IMR-90 (cell line): ENCODE measurements at regions not wholly inside any gene's neighbourhood (a gene's known extent, or its start where the extent isn't known, plus 50 kb on each side); places are given as distances from the start of the nearest gene placed in this dataset.

Source experiments
- BHLHE40 ChIP-seq: fragments of 150-350 bp; IDR thresholded peaks from 2 replicates; pipeline ENCODE4 v1.6.1; 2016; ENCODE audit warnings: mild to moderate bottlenecking, low read depth, low read length
- CEBPB ChIP-seq: IDR thresholded peaks from 2 replicates; pipeline ENCODE4 v1.6.1; 2012; ENCODE audit warnings: low read depth, low read length, improper control_type of control experiment
- CHD1 ChIP-seq: IDR thresholded peaks from 2 replicates; pipeline ENCODE4 v1.6.1; 2012; ENCODE audit warnings: low read depth, low read length, improper control_type of control experiment
- CTCF ChIP-seq: conservative IDR thresholded peaks from 2 replicates; pipeline ENCODE4 v1.5.1; 2012; ENCODE audit warnings: mild to moderate bottlenecking, low read depth, low read length, improper control_type of control experiment
- FOS ChIP-seq: fragments of 150-350 bp; IDR thresholded peaks from 2 replicates; pipeline ENCODE4 v1.6.1; 2016; ENCODE audit warnings: low read depth, low read length
- MAFK ChIP-seq: IDR thresholded peaks from 2 replicates; pipeline ENCODE4 v1.6.1; 2012; ENCODE audit warnings: low read depth, low read length, improper control_type of control experiment
- MAZ ChIP-seq: IDR thresholded peaks from 2 replicates; pipeline ENCODE4 v1.6.1; 2012; ENCODE audit warnings: low read depth, mild to moderate bottlenecking, low read length, improper control_type of control experiment, moderate library complexity, borderline replicate concordance
- MXI1 ChIP-seq: IDR thresholded peaks from 2 replicates; pipeline ENCODE4 v1.6.1; 2012; ENCODE audit warnings: low read depth, mild to moderate bottlenecking, low read length, moderate library complexity, borderline replicate concordance
- POLR2A ChIP-seq: IDR thresholded peaks from 2 replicates; pipeline ENCODE4 v1.6.1; 2012; ENCODE audit warnings: mild to moderate bottlenecking, low read depth, low read length
- RAD21 ChIP-seq: IDR thresholded peaks from 2 replicates; pipeline ENCODE4 v1.6.1; 2012; ENCODE audit warnings: low read length, improper control_type of control experiment
- RFX5 ChIP-seq: IDR thresholded peaks from 2 replicates; pipeline ENCODE4 v1.8.0; 2012; ENCODE audit warnings: low read depth, mild to moderate bottlenecking, low read length, moderate library complexity
- SMC3 ChIP-seq: fragments of 150-350 bp; IDR thresholded peaks from 2 replicates; pipeline ENCODE4 v1.6.1; 2016; ENCODE audit warnings: low read depth, mild to moderate bottlenecking, antibody characterized with exemption, low read length, moderate library complexity
- USF2 ChIP-seq: fragments of 150-350 bp; IDR thresholded peaks from 2 replicates; pipeline ENCODE4 v1.6.1; 2017; ENCODE audit warnings: mild to moderate bottlenecking, antibody characterized with exemption, low read length, low read depth

GRCh38 chr11:131253656-131254151 lies 116.7 kb upstream of the NTM start:
- TF ChIP-seq POLR2A (no peak), CTCF (no peak), BHLHE40 (no peak), RFX5 (no peak), USF2 (no peak), MXI1 (no peak), FOS (no peak), SMC3 (no peak), CHD1 (no peak), CEBPB (no peak), MAFK (no peak), RAD21 (no peak), MAZ (no peak)
